ENCODE measurements at regions not wholly inside any gene's neighbourhood (a gene's known extent, or its start where the extent isn't known, plus 50 kb on each side); places are given as distances from the start of the nearest gene placed in this dataset.

DNA sequence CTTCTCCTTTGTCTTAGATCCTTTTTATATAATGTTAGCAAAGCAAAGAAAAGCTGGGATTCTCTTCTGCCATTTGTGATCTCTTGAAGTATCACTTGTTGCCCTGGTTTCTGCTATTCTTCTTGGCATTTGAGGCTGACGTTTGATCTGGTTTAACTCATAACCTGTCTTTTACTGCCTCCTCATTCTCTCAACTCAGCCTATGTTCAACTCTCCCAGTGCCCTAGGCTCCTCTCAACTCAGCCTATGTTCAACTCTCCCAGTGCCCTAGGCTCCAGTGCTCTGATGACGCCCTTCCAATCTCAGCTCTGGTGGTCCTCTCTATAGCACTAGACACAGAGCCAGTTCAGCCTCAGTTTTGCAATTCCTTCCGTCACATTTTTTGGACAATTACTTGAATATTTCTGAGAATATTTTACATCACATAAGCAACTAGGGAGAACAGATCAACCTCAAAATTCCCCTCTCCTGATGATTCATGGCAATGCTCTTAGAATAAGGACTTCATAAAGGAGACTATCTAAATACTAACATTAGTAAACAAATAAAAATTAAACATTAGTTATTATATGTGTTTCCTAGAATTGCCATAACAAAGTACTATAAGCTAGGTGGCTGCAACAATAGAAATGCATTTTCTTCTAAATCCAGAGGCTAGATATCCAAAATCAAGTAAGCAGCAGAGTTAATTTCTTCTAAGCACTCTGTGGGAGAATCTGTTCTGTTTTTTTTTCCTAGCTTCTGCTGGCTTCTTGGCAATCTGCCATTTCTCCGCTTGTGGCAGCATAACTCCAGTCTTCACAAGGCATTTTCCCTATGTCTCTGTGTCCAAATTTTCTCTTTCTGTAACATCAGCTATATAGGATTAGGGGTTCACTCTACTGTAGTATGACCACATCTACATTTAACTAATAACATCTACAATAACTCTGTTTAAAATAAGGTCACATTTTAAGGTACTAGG, 662.1 kb upstream of the FTMT start:
- DNase-seq (ENCODE audit: low spot score), result no peak

DNA sequence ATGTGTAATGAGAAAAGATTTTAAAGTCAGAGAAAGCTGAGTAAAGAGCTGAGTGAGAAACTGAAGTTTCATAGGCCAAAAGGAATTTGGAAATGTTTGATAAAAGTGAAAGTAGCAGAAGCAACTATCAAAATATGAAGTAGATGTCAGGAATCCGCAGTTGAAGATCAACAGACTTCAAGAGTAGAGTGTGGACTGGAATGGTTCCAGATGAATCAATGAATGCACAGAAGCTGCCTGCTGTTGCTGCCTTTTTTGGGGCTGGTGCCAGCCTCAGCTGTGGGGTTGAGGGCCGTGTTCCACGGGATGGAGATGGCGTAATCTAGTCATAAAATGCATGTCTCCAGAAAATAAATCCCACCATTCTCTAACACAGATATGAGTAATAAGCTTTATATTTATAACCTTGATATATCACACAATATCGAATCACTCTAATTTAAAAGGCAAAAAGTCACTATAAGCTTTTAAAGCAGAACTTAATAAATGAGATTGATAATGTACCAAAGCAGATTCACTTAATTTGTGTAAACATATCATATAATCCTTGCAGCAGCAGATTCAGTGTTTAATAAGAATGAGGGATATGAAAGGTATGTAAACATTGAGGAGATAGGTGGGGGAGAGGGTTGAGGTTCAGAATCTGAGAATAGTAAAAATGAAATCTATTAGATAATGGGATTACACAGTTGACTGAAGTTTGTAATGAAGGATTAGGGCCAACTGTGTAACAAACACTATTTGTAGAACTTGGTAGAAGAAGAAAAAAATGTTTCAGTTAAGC, 652.3 kb upstream of the FTMT start:
- DNase-seq (ENCODE audit: low spot score), result no peak

DNA sequence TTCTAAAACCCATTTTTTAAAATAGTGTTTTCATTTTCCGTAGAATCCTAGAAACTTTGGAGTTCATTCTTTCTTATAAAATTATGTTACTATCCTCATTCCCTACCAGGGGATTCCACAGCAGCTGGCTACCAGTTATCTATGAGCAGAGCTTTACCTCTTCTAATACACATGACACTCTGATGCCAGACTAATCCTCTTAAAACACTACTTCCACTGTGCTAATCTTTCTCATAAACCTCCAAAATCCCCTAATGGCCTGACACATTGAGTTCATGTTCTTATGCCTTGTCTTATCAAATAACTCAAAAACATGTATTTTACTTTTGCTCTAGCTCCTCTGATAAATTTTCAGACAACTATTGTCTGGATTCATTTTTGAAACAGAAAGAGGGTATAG, 633.6 kb upstream of the FTMT start:
- no peak for DNase-seq (ENCODE audit: low spot score)

DNA sequence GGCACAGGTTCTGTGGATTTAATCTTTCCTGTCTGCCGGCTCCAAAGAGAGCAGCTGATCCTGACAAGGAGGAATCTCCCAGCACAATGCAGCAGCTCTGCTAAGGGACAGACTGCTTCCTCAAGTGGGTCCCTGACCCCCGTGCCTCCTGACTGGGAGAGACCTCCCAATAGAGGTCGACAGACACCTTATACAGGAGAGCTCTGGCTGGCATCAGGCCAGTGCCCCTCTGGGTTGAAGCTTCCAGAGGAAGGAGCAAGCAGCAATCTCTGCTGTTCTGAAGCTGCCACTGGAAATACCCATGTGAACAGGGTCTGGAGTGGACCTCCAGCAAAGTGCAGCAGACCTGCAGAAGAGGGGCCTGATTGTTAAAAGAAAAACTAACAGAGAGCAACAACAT, 630.2 kb upstream of the FTMT start:
- DNase-seq (ENCODE audit: low spot score), result no peak

DNA sequence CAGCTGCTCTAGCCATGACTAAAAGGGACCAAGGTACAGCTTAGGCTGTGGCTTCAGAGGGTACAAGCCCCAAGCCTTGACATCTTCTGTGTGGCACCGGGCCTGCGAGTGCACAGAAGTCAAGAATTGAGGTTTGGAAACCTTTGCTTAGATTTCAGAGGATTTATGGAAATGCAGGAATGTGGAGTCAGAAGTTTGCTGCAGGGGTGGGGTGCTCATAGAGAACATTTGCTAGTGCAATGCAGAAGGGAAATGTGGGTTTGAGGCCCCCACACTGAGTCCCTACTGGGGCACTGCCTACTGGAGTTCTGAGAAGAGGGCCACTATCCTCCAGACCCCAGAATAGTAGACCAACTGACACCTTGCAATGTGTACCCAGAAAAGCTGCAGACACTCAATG, 624.9 kb upstream of the FTMT start:
- no peak for DNase-seq (ENCODE audit: low spot score)

DNA sequence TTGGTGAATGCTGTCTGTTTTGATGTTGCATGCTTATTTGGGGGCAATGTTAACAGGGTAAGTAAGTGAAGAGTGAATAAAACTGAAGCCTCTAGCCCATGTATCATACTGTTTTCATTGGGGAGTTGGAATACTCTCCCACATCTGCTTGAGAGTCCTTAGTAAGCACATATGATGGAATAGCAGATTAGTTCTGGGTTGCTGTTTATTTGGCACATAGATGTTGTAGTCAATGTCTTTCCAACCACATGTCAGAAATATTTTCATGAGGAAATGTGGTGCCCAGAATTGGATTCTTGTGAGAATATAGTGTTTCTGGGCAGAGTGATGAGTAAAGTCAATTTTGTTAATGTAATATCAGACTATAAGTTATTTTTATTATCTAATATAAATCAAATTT, 611.7 kb upstream of the FTMT start:
- DNase-seq (ENCODE audit: low spot score), result no peak

DNA sequence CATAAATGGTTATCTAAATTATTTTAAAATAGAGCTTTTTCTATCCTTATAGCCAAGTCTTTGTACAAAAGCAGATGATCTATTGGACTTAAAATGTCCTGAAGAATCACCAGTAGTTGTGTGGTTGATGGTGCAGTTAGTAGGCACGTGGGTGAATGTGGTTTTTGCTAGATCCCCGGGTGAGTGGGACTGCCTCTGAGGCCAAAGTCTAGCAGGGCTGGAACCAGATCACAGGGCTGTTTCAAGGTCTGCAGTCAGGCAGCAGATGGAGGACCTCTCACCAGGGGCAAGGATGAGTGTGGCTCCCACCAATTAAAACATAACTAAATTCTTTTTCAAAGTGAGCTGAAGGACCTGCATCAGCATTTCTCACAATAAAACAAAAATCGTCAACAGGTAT, 604.7 kb upstream of the FTMT start:
- no peak for DNase-seq (ENCODE audit: low spot score)

DNA sequence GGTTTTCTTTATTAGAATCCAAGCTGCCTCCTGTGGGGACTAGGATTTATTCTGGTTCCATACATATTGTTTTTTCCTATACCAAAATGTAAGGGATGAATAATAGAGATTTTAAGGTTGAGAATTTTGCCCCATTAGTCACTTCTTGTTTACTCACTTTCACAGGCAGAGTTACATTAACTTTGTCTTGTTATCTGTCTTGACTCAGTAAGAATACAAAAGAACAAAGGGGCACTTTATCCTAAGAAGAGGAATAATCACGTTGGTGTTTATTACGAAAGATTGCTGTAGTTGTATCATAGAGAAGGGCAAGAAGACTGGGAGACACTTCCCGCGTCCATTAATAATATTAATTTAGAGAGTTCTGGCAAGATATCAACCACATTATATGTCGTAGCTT, 599.7 kb upstream of the FTMT start:
- no peak for DNase-seq (ENCODE audit: low spot score)

DNA sequence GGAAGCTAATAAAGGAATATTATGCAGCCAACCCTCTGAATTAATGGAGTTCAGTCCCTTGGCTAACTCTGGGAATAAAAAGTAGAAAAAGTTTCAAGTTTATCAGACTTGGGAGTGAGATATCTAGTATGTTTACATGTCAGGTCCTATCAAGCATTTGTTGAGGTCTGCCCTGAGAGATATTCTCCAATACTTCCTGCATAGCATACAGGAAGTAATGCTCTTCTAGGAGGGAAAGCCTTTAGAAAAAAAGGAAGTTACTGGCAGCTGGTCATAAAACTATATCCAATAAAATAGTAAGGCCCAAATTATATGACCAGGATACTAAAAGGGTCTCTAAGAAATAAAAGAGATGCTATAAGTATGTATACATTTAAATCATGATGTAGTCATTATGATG, 594.1 kb upstream of the FTMT start:
- no peak for DNase-seq (ENCODE audit: low spot score)

DNA sequence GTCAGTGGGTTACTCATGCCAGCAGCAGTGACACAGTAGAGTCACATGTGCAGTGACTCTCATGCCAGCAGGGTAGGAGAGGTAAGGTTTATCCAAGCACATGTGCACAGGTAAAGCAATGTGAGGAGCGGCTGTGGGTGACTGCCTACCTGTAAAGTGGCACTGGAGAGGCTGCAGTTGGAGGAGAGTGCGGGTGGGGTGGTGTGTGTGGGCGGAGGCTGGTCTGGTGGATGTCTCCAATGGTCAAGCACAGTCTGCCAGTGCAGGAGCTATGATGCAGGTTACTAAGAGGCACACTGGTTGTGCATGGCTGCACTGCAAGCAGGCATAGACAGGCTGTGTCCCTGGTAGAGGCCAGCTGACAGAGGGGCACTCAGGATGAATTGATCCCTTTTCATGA, 588.2 kb upstream of the FTMT start:
- no peak for DNase-seq (ENCODE audit: low spot score)

DNA sequence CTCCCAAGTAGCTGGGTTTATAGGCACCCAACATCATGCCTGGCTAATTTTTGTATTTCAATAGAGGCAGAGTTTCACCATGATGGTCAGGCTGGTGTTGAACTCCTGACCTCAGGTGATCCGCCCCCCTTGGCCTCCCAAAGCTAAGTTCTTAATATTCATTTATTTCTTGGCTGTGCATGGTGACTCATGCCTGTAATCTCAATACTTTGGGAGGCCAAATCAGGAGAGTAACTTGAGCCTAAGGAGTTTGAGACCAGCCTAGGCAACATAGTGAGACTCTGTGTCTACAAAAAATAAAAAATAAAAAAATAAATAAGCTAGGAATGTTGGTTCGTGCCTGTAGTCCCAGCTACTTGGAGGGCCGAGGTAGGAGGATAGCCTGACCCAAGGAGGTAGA, 587.1 kb upstream of the FTMT start:
- no peak for DNase-seq (ENCODE audit: low spot score)

DNA sequence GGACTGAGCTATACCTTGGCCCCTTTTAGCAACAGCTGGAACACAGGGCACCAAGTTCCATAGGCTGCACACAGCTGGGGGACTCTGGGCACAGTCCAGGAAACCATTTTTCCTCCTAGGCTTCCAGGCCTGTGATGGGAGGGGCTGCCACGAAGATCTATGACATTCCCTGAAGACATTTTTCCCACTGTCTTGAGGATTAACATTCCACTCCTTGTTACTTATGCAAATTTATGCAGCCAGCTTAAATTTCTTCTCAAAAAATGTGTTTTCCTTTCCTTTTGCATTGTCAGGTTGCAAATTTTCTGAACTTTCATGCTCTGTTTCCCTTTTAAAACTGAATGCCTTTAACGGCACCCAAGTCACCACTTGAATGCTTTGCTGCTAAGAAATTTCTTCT, 580.1 kb upstream of the FTMT start:
- DNase-seq (ENCODE audit: low spot score), result no peak

DNA sequence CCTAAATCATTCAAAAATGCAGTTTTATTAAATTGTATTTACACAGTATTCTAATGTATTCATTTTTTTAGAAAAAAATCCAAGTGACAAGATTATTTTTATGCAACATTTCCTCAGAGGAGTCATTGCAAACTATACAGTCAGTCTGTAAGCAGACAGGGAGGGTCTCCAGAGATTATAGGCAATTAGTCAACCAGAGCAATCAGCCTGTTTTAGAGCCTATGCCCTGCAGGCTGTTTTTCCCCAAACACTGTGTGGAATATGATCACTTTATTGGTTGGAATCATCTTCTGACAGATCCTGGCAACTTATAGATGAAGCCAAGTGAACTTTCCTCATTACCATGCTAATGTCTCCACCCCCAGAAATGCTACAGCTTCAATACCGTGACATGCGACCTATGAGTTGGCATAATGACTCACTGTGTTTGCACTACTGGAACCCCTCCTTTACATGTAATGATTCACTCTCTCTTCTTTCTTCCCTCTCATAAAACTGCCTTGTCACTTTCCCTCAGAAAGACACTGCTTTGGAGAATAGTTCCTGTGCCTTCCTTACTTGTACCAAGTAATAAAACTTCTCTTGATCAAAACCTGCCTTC, 577.7 kb upstream of the FTMT start:
- no peak for DNase-seq (ENCODE audit: low spot score)

DNA sequence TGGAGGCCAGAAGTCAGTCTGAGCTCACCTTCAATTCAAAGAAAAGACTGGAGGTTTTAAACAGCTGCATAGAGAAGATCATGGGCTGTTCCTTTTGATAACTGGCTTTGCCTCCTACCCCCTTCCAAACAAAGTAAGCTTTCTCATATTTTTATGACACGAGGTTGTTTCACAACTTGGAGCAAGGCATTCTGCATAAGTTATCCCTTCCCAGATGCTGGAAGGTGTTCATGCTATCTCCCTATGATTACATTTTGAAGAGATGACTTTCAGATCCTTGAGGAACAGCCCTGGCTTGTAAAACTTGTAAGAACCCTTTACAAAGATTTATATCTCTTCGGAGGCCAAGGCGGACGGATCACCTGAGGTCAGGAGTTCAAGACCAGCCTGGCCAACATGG, 571.9 kb upstream of the FTMT start:
- DNase-seq (ENCODE audit: low spot score), result no peak

DNA sequence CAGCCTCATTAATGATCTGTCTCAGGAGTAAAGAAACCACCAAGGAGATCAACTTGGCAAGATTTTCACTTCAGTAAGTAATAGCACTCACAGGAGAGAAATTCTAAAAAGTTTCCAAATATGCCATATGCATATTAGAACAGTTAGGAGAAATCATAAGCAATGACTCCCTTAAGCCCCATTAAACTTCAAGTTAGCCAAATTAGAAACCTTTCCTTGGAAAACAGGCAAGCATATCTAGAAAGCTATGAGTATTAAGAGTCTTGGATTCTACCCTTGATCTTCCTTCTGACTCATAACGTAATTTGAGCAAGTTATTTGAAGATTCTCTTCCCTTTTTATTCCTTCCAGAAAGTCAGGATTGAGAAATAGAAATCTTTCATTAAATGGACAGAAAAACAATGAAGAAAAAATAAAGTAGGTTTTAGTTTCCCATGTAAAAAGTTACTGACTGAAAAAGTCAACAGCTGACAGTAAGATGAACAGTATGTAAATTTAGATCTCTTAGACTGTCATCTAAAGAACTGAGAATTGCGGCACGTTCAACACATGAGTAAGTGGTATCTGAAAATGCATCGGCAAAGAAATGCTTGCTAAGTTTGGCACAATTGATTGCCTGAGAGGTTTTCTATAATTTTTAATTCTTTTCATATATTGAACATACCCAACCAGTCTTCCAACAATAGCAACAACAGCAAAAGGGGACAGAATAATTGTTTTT, 565.7 kb upstream of the FTMT start:
- no peak for DNase-seq (ENCODE audit: low spot score)

DNA sequence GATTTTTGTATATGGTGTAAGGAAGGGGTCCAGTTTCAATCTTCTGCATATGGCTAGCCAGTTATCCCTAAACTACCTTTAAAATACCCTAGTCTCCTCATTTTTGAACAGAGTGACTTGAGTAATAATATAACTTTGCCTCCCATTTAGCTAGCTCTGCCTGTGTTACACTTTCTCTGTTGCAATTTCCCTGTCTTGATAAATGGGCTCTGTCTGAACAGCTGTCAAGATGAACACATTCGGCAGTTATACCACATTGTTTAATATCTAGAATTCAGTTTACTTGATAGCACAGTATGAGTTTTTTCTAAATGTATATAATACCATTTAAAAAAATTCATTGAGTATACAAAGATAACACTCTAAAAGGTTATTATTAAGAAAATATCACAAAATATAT, 562.9 kb upstream of the FTMT start:
- DNase-seq (ENCODE audit: low spot score), result no peak

DNA sequence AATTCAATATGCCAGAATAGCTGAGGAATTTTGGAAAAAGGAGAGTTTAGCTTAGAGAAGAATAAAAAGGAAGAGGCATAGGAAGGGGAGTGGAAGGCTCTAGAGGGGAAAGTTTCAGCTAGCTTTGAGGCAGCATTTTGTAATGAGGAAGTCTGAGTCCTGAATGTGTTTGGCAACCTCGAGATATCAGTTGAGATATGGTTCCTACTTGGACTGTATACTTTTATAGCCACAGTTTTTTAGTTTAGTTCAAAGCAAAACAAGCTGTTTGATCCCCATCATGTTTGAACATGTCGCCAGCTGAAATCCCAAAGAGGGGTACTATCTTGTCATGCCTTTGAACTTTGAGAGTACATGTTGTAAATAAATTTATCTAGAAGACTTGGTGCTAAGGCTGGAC, 559.0 kb upstream of the FTMT start:
- no peak for DNase-seq (ENCODE audit: low spot score)

DNA sequence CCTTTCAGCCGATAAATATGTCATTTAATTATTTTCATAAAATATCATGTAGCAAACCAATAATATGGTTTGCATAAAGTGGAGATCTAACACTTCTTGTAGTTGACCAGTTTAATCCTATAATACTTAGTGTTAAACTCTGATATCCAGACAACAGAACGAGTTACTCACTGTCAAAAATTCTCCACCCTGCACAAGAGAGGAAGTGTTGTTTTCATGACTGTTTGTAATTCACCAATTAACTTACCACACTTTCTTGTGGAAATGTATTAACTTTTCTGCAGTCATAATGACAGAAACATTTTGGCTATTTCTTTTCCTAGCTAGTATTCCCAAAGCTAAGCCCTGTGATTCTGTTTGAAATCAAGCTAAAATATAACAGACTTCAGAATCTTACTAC, 555.3 kb upstream of the FTMT start:
- no peak for DNase-seq (ENCODE audit: low spot score)

DNA sequence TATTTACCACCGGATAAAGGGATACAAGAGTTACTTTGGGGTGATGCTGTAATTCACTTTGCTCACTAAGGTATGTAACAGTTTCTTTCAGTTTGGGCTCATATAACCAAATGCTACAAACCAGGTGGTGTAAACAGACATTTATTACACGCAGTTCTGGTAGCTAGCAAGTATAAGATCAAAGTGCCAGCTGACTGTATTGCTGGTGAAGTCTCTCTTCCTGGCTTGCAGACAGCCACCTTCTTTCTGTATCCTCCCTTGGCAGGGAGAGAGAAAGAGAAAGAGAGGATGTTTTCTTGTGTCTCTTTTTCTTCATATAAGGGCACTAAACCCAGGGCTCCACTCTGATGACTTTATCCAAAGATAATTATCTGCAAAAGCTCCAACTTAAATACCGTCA, 552.5 kb upstream of the FTMT start:
- DNase-seq (ENCODE audit: low spot score), result no peak

DNA sequence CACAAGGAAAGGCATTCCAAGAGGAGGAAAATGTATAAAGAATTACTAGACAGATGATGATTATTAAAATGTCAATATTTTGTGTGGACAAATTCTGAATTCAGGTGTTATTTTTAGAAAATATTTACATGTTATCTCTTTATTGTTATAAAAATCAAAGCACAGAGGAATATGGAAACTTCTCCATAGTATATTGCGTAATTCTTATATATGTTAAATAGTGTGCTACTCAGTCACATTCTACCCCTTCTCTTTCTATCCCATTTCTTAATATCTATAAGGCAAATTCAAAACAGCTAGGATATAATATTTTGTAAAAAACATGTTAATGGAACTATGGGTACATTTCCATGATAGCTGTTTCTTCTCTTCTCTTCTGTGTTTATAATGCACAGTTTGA, 546.8 kb upstream of the FTMT start:
- DNase-seq (ENCODE audit: low spot score), result no peak

DNA sequence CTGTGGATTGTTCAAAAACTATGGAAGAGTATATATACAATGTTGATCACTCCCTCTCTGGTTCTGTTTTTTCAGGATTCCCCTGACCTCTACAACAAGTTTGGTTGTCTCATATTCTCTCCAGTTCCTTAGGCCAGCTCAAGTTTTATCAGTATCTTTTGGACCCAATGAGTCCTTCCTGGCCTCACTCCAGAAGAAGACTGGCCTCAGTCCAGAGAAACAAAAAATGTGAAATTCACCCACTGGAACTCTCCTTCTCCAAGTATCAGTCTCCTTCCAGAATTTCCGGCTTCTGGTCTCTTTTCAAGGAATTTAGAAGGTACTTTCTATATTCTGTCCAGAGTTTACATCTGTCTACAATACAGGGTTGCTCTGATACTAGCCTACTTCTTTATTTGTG, 537.8 kb upstream of the FTMT start:
- no peak for DNase-seq (ENCODE audit: low spot score)

DNA sequence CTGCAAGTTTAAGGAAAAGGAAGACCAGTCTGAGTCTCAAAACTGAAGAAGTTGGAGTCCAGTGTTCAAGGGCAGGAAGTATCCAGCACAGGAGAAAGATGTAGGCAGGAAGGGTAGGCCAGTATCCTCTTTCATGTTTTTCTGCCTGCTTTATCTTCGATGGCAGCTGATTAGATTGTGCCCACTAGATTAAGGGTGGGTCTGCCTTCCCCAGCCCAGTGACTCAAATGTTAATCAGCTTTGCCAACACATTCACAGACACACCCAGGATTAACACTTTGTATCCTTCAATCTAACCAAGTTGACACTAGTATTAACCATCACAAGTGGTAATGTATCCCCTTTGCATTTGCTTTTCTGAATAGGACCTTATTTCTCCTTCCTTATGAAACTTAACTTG, 535.9 kb upstream of the FTMT start:
- no peak for DNase-seq (ENCODE audit: low spot score)
